Anterior cingulate cortex (tissue), 58 donors: ENCODE measurements at regions not wholly inside any gene's neighbourhood (a gene's known extent, or its start where the extent isn't known, plus 50 kb on each side); places are given as distances from the start of the nearest gene placed in this dataset.

ENCODE experiments used
- DNase-seq, 58 donors: peaks; one replicate each; lab custom pipeline; 2025; lab: John Stamatoyannopoulos, UW

GRCh38 chr5:30867711-30868110 is 325.8 kb upstream of the CDH6 start:
- no peak for DNase-seq

GRCh38 chr5:30866142-30866541 is 327.3 kb upstream of the CDH6 start:
- no peak for DNase-seq

GRCh38 chr5:30856242-30856641 is 337.2 kb upstream of the CDH6 start:
- DNase-seq = no peak

- no peak for DNase-seq
These were observed 340.3 kb upstream of the CDH6 start for GRCh38 chr5:30853158-30853557.

- DNase-seq = no peak
These were observed 342.6 kb upstream of the CDH6 start for GRCh38 chr5:30850866-30851265.

GRCh38 chr5:30849931-30850710 is 343.4 kb upstream of the CDH6 start:
- no peak for DNase-seq

- DNase-seq = no peak
These were observed 347.3 kb upstream of the CDH6 start for GRCh38 chr5:30846171-30846570.

- no peak for DNase-seq
These were observed 348.3 kb upstream of the CDH6 start for GRCh38 chr5:30845194-30845593.

GRCh38 chr5:30843541-30843940 is 349.9 kb upstream of the CDH6 start:
- DNase-seq = no peak

- no peak for DNase-seq
These were observed 353.5 kb upstream of the CDH6 start for GRCh38 chr5:30839956-30840355.

DNA sequence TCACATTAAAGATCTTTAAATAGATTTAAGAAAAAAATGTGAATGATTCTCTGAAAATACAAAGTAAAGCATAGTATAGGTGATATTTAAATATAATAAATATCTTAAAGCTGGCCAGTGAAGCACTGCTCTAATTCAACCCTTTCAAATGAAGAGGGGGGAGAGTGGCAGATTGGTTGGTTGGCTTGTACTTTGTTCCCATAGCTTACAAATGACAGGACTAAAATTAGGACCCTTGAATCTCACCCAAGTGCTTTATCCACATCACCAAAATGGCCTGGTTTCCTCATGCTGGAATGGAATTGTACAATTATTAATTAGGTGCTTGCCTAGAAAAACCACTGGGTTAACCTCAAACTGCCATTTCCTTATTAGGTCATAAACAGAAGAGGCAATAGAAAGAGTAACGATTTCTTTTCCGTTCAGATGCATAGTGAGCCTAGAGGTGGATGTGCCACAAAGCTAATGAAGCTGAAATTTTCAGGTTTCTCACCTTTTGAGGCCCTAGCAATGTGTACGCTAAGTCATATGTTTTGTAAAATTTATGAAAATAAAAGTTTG is 354.5 kb upstream of the CDH6 start:
- no peak for DNase-seq

- no peak for DNase-seq
These were observed 361.0 kb upstream of the CDH6 start for GRCh38 chr5:30832519-30832918.

DNA sequence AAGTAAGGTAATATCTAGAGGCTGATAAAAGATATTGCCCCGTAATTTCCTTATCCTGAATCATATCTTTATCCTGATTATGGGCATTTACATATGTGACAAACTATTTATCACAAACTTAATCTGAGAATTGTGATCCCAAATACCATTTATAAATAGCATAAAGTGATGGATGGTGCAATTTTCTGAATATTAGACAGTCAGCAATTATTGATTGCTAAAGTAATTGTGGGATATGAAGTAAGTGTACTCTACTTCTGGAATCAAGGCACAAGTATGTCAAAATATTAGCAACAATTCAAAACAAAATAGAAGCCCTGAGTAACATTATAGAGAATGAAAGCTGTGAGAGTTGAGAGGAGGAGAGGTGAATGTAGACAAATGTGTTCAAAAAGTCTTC is 361.9 kb upstream of the CDH6 start:
- DNase-seq = no peak

DNA sequence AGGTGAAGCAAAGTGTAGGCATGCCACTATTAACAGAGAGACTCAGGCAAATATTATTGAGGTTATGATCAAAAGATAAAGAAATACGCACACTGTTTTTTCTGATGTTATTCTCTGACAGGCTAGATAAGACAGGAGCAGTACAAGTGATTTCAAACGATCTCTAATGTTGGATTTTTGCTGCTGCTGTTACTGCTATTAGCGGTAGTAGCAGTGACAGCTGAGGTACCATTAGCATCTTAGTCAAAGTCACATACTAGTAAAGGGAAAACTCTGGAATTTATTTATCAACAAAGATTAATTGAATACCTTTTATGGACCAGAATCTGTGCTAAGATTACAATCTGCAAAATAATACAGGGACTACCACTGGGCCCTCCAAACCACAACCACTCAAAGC is 362.4 kb upstream of the CDH6 start:
- no peak for DNase-seq

DNA sequence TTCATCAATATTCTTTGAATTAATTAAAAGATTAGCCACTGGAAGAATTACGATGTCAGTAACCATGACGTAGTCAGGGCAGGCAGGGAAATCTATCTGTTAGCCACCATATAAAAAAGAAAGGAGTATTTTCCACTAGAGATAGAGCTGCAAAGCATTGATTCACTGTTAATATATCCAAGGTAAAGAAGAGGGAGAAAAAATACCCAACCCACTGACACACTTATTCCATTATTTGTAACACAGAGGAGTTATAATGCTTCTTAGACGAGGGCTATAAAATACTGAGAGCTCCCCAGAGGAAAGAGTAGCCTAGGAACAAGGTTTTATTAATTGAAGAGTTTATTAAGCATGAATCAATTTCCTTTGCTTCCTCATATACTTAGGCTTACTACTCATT is 382.2 kb upstream of the CDH6 start:
- no peak for DNase-seq

DNA sequence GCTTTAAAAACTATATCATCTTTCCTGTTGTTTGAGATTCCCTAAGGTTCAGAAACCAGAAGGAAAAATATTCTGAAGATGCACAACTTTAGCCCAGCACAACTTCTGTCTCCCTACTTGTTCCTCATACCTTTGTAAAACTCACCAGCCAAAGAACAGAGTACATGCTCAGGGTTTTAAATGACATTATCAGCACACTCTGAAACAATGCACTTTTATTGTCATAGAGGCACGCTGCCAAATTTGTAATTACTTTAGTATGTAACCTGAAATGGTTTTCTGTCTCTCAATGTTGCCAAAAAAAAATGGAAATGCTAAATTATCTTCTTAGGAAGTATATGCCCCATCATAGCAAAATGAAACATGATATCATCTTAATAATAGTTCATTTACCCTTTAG is 383.6 kb upstream of the CDH6 start:
- no peak for DNase-seq

GRCh38 chr5:30808996-30809395 is 384.5 kb upstream of the CDH6 start:
- no peak for DNase-seq

DNA sequence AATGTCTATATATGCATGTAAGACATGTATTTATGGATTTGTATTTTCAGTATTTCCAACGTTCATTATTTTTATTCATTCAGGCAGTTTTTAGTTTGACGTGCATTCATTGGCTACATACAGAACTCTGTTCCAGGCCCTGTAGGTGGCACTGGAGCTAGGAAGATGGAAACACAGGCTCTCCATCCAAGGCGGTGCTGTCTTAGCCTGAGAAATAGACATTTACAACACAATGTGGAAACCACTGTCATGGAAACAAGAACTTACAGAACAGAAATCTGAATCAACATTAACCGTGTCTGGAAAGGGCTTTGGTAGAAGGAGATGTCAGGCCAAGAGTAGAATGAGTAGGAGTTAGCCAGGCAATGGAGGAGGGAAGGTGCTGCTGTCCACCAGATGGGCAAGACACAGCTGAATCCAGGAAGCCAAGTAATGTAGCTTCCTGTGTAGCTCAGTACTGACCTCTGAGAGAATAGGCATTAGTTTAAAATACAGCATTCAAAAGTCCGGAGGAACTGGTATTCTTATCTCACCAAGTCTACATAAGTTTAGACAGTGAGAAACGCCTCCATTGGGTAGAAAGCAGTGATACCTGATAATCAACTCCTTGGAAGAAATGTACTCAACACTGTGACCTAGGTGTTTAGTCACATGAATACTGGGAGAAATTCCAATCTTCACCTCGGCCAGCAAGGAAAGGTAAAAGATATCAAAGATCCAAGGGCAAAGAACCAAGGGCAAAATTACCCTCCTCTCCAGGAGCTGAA is 388.6 kb upstream of the CDH6 start:
- DNase-seq = peak in 9 of 58 donors; percentile 0 to 20 (median 4)

DNA sequence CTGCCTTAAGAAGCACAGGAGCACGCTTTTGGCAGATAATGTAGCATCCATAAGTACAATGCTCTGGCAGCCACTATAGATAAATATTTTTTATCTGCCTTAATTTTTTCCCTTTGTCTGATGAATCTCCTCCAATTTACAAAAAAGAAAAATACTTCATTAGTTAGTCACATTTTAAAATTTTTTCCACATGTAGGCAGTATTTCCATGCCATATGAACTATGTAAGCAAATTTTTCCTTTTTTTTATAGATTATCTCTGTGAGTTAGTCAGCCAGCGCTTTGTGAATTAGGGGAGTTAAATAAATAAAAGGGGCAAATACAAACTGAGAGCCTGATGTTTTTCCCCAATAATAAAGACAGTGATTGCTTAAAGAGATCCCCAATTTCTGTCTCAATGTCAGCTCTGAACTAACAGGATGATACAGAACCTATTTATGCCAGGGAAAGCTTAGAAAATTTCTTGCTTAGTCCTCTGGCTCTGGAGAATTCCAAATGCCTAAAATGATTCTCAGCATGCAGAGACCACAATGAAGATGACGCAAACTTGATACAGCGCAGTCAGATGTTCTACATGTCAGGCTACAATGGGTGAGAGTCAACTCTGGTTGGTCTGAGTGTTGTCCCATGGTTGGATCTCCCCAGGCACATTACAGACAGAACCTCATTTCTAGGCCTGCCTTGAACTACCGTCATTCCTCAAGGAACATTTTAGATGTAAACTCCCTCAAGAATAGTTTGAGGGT is 390.4 kb upstream of the CDH6 start:
- no peak for DNase-seq

DNA sequence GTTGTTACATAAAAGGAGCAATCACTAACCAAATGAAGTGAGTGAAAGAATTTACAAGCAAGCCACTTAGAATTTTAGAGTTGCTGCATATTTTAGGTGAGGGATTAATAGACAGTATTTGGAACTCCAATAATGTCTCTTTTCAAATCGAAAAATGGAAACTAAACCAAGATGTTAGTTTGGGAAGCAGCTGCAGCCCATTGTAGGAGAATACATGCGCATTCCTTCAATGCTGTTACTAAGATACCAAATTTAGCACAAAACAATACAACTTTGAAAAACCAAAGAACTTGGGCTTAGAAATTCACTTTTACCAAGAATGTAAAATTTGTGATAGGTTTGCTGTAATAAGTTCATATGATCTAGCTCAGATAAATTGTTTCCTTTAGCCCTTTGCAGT is 411.8 kb upstream of the CDH6 start:
- DNase-seq = no peak

- no peak for DNase-seq
These were observed 425.3 kb upstream of the CDH6 start for GRCh38 chr5:30768056-30768690.
